NT2/D1 (cell line): ENCODE measurements at regions not wholly inside any gene's neighbourhood (a gene's known extent, or its start where the extent isn't known, plus 50 kb on each side); places are given as distances from the start of the nearest gene placed in this dataset.

Experiments
- SUZ12 ChIP-seq: IDR thresholded peaks from 2 replicates; pipeline ENCODE4 v1.6.1; 2011; ENCODE audit not compliant: insufficient read length, insufficient read depth; ENCODE audit errors: extremely low read depth
- YY1 ChIP-seq: IDR thresholded peaks from 2 replicates; pipeline ENCODE4 v1.6.1; 2011; ENCODE audit not compliant: insufficient read length, insufficient read depth
- ZNF274 ChIP-seq: IDR thresholded peaks from 2 replicates; pipeline ENCODE4 v1.6.1; 2011; ENCODE audit warnings: mild to moderate bottlenecking, low read depth, low read length

DNA sequence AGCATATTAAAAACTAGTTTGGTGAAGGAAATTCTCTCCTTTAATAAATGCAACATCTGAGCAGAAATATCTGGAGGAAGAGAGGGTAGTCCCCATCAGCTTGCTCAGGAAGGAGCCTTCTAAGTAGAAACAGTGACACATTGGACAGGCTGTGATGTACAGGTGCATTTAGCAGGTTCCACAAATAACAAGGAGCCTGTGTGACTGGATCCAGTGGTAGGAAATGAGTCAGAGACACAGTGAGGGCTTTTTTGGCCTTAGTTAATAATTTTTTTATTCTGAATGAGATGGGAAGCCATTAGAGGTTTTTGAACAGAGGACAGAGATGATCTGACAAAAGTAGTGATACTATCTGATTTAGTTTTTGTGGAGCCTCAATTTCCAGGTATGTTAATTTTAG lies 738.9 kb upstream of the PTBP2 start:
- TF ChIP-seq YY1, result no peak
- no peak for TF ChIP-seq ZNF274
- TF ChIP-seq SUZ12, result no peak
